Spleen (tissue), 11 donors: ENCODE measurements at regions not wholly inside any gene's neighbourhood (a gene's known extent, or its start where the extent isn't known, plus 50 kb on each side); places are given as distances from the start of the nearest gene placed in this dataset.

Experiments used
- DNase-seq: peaks from one replicate; pipeline ENCODE4 v3.0.0-alpha.2; 2020
- H3K27ac ChIP-seq, 8 donors: fragments of 200-600 bp; sonication (generic) in 7 of 8; 1 replicate in 4 of 8; 2 replicates in 4 of 8; pipeline versions ENCODE4 v1.5.0 to v1.8.0; 2016 to 2021; ENCODE audit warnings: inconsistent platforms in 4 of 8, mild to moderate bottlenecking in 4 of 8, moderate library complexity in 1 of 8
- H3K27me3 ChIP-seq, 7 donors: fragments of 200-600 bp; sonication (generic) in 6 of 7; replicated peaks in 1 of 7; 1 replicate in 4 of 7; 2 replicates in 3 of 7; pipeline versions ENCODE4 v1.5.0 to v1.8.0; 2016 to 2021; ENCODE audit warnings: inconsistent platforms in 3 of 7, mild to moderate bottlenecking in 1 of 7
- H3K36me3 ChIP-seq, 6 donors: fragments of 200-600 bp; sonication (generic) in 5 of 6; 1 replicate in 4 of 6; 2 replicates in 2 of 6; pipeline versions ENCODE4 v1.5.0 to v1.8.0; 2016 to 2021; ENCODE audit warnings: inconsistent platforms in 2 of 6
- H3K4me1 ChIP-seq, 6 donors: fragments of 200-600 bp; sonication (generic) in 5 of 6; 1 replicate in 3 of 6; 2 replicates in 3 of 6; pipeline versions ENCODE4 v1.5.0 to v1.8.0; 2016 to 2021; ENCODE audit warnings: inconsistent platforms in 3 of 6
- H3K4me3 ChIP-seq, 8 donors: fragments of 200-600 bp; sonication (generic) in 7 of 8; 1 replicate in 4 of 8; 2 replicates in 4 of 8; pipeline versions ENCODE4 v1.5.0 to v1.8.0; 2016 to 2021; ENCODE audit warnings: inconsistent platforms in 4 of 8, mild to moderate bottlenecking in 4 of 8, moderate library complexity in 2 of 8
- H3K9me3 ChIP-seq, 8 donors: fragments of 200-600 bp; sonication (generic) in 7 of 8; 1 replicate in 4 of 8; 2 replicates in 4 of 8; pipeline versions ENCODE4 v1.5.0 to v1.8.0; 2016 to 2021; ENCODE audit warnings: inconsistent platforms in 4 of 8
- POLR2A ChIP-seq, 3 donors: fragments of 450-650 bp; IDR thresholded peaks; one replicate each; pipeline ENCODE4 v1.5.1; 2017; ENCODE audit warnings: antibody characterized with exemption in 3 of 3, mild to moderate bottlenecking in 1 of 3
- POLR2AphosphoS5 ChIP-seq, 3 donors: sonication (generic); formaldehyde crosslinking; IDR thresholded peaks; one replicate each; pipeline ENCODE4 v1.5.1; 2017; ENCODE audit warnings: antibody characterized with exemption in 3 of 3
- WGBS, 5 donors: extraction: QIAGEN DNeasy Blood & Tissue Kit in 3 of 5; methylation state at CpG; one replicate each; pipeline versions ENCODE4 v1.1.5 to v1.1.7; 2013 to 2018; 5-methylcytosine and 5-hydroxymethylcytosine counted together
- intact Hi-C: fragments of 100-400 bp; cut with DNase I; formaldehyde crosslinking; loops from one replicate; pipeline ENCODE4 v1.15.0; 2023; ENCODE audit warnings: low total_unique reads
- TF ChIP-seq, protein P1 (sequence below), 11 experiments: fragments of 200-600 bp in 7 of 11; fragments of 450-650 bp in 4 of 11; sonication (generic) in 4 of 11; IDR thresholded peaks in 8 of 11; conservative IDR thresholded peaks in 3 of 11; 1 replicate in 7 of 11; 2 replicates in 4 of 11; pipeline versions ENCODE4 v1.4.0 to v1.8.0; 2016 to 2021; ENCODE audit warnings: antibody characterized with exemption in 11 of 11, inconsistent platforms in 4 of 11, mild to moderate bottlenecking in 1 of 11
- donor health status: healthy with polysubstance abuse.
- donor health status: DM: no; HTN: no; CAD: no; lungs with moderate emphysema.
- donor health status: DM: no; HTN: no; CAD: no.
- donor health status: Bipolar disorder and iron deficiency.
- donor health status: healthy.
- donor health status: DM: no; HTN: no; CAD: no.
- donor health status: DM: yes; HTN: yes; CAD: no.

DNA sequence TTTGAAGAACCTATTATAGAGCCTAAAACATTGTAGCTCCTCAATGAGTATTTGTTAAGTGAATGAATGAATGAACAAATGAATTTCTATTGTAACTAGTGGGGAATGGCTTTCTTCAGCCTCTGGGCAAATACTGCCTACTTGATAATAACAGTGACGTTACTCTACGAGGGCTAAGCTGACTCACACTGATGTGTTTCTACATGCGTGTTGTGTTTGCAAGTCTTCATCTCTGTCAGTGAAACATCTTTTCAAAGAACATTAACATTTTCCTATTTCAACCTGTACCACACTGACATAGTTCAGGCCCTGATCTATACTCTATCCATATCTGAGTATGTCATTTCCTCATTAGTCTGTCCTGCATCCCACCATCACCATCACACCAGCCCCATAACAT is 319.9 kb upstream of the ACVR2A start:
- no peak overlapping the region for H3K27ac ChIP-seq
- DNase-seq = no peak
- H3K4me1 ChIP-seq = peaks cover 0 to 9% (median 1%) of the 10 kb centered on the region in 6 donors
- intact Hi-C loops = no loop called here
- H3K36me3 ChIP-seq = no peaks in the 10 kb centered on the region
- H3K27me3 ChIP-seq = no peaks in the 10 kb centered on the region
- H3K9me3 ChIP-seq = no peaks in the 10 kb centered on the region
- H3K4me3 ChIP-seq = no peak overlapping the region
- WGBS, 5 donors = 88 to 98% (median 95%) methylated on average over 3 of the region's 3 CpGs
- TF ChIP-seq, protein P1, sequence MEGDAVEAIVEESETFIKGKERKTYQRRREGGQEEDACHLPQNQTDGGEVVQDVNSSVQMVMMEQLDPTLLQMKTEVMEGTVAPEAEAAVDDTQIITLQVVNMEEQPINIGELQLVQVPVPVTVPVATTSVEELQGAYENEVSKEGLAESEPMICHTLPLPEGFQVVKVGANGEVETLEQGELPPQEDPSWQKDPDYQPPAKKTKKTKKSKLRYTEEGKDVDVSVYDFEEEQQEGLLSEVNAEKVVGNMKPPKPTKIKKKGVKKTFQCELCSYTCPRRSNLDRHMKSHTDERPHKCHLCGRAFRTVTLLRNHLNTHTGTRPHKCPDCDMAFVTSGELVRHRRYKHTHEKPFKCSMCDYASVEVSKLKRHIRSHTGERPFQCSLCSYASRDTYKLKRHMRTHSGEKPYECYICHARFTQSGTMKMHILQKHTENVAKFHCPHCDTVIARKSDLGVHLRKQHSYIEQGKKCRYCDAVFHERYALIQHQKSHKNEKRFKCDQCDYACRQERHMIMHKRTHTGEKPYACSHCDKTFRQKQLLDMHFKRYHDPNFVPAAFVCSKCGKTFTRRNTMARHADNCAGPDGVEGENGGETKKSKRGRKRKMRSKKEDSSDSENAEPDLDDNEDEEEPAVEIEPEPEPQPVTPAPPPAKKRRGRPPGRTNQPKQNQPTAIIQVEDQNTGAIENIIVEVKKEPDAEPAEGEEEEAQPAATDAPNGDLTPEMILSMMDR (IDR thresholded peaks at IDR 0.05 in 8 of 11, conservative IDR thresholded peaks at IDR 0.05 in 3 of 11) = no peak
- TF ChIP-seq POLR2A (IDR thresholded peaks at IDR 0.05) (no peak), POLR2AphosphoS5 (IDR thresholded peaks at IDR 0.05) (no peak)

DNA sequence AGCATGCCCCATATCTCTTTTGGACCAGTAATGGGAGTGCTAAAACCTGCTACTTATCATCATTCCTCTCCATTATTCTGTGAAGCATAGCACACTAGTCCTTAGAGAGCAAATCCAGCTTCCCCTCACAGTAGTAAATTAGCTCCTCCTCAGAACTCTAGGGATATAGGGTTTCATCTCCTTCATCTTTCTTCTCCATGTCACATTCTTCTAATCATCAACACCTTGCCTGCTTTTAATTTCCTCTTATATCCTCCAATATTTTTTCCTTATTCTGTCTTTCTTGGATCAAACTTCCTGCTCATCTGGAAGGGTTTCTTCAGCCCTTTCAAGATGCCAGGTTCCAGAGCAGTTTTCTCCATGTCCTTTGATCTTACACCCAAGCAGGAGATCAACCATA is 321.4 kb upstream of the ACVR2A start:
- H3K27ac ChIP-seq = no peak overlapping the region

DNA sequence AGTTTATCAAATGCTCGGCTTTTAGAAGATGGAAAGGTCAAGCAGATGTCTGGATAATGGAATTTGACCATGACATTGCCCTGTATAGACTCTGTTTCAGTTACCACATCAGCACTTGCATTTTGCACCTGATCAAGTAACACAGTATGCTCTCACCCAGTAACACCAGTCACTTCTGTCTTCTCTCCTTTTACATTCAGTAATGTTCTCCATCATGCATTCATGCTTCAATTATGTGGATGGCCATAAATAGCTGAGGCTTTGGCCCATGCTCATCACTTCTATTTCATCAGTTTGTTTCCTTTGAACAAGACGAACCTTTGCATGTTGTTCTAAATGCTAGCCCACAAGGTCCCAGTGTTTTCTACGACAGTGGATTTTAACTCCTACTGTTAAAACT is 322.9 kb upstream of the ACVR2A start:
- Histone ChIP-seq H3K4me1 (peaks cover 0 to 9% (median 1%) of the 10 kb centered on the region in 6 donors), H3K9me3 (no peaks in the 10 kb centered on the region), H3K27ac (no peak overlapping the region), H3K36me3 (no peaks in the 10 kb centered on the region), H3K4me3 (no peak overlapping the region), H3K27me3 (no peaks in the 10 kb centered on the region)
- DNase-seq = no peak
- intact Hi-C loops = no loop called here
- TF ChIP-seq POLR2A (IDR thresholded peaks at IDR 0.05) (no peak), POLR2AphosphoS5 (IDR thresholded peaks at IDR 0.05) (no peak)
- TF ChIP-seq, protein P1 (IDR thresholded peaks at IDR 0.05 in 8 of 11, conservative IDR thresholded peaks at IDR 0.05 in 3 of 11) = no peak
- 82 to 92% (median 88%) methylated on average over 3 of the region's 3 CpGs for WGBS, 5 donors

More for the DNA sequence above, 321.4 kb upstream of the ACVR2A start:
- intact Hi-C loops = no loop called here
- H3K27me3 ChIP-seq = no peaks in the 10 kb centered on the region
- H3K4me1 ChIP-seq = peaks cover 0 to 9% (median 1%) of the 10 kb centered on the region in 6 donors
- H3K9me3 ChIP-seq = no peaks in the 10 kb centered on the region
- TF ChIP-seq POLR2A (IDR thresholded peaks at IDR 0.05) (no peak), POLR2AphosphoS5 (IDR thresholded peaks at IDR 0.05) (no peak)
- TF ChIP-seq, protein P1 (IDR thresholded peaks at IDR 0.05 in 8 of 11, conservative IDR thresholded peaks at IDR 0.05 in 3 of 11) = no peak
- no peak overlapping the region for H3K4me3 ChIP-seq
- H3K36me3 ChIP-seq = no peaks in the 10 kb centered on the region
- no peak for DNase-seq

DNA sequence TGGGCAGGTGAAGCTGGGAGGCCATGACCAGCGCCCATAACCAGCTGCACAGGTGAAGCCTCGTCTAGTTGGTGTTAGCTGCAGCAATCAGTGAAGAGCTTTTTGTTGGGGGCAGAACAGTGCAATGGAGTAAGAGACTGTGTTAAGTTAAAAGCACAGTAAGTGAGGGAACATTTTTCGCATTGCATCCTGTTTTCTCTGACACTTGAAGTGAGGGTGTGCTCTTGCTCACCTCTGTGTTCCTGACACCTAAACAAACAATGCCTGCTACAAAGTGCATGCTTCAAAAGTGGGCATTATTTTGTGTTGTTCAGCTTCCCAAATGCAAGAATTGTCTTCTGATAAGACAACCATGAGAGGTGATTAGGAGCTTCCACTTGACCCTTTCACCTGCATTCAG is 324.0 kb upstream of the ACVR2A start:
- no peak for DNase-seq
- TF ChIP-seq POLR2AphosphoS5 (IDR thresholded peaks at IDR 0.05) = no peak
- TF ChIP-seq, protein P1 (IDR thresholded peaks at IDR 0.05 in 8 of 11, conservative IDR thresholded peaks at IDR 0.05 in 3 of 11) = no peak
- no peak for TF ChIP-seq POLR2A (IDR thresholded peaks at IDR 0.05)
- Histone ChIP-seq H3K9me3 (no peaks in the 10 kb centered on the region), H3K27ac (no peak overlapping the region), H3K4me3 (no peak overlapping the region), H3K27me3 (no peaks in the 10 kb centered on the region), H3K36me3 (no peaks in the 10 kb centered on the region), H3K4me1 (peaks cover 0 to 5% (median under 1%) of the 10 kb centered on the region in 6 donors)
- WGBS, 5 donors = 80 to 89% (median 86%) methylated on average over 3 of the region's 3 CpGs
- intact Hi-C loops = no loop called here
